ENCODE measurements at regions not wholly inside any gene's neighbourhood (a gene's known extent, or its start where the extent isn't known, plus 50 kb on each side); places are given as distances from the start of the nearest gene placed in this dataset.
"Not testable (repeated sequence)": the region's sequence is repeated elsewhere in the genome, so short reads cannot be mapped to it uniquely, and the experiment has no call there.

DNA sequence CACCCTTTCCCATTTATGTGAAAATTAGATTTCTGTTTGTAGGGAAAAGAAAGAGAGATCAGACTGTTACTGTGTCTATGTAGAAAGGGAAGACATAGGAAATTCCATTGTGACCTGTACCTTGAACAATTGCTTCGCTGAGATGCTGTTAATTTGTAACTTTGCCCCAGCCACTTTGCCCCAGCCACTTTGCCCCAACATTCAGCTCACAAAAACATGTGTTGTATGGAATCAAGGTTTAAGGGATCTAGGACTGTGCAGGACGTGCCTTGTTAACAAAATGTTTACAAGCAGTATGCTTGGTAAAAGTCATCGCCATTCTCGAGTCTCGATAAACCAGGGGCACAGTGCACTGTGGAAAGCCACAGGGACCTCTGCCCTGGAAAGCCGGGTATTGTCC lies 193.5 kb downstream of the CCDC74A start:
- H3K4me1 ChIP-seq (ENCODE audit: control insufficient read depth, insufficient read depth, low read length); H3K9me3 ChIP-seq (ENCODE audit: control insufficient read depth, insufficient read depth, low read depth, low read length); H3K4me3 ChIP-seq (ENCODE audit: low read depth in 2 of 2, low read length in 2 of 2); H3K36me3 ChIP-seq (ENCODE audit: control insufficient read depth, insufficient read depth, low read length); ATAC-seq; intact Hi-C loops (cut with micrococcal nuclease; ENCODE audit: unreplicated experiment); H3K27me3 ChIP-seq (ENCODE audit: control insufficient read depth, insufficient read depth, low read length); POLR2A ChIA-PET; BruUV-seq (replicated peaks); H3K27ac ChIP-seq (ENCODE audit: low read length); in situ Hi-C loops (cut with HindIII; ENCODE audit: low pct_unique_long_range_greater_than_20kb, low sequenced_read_pairs); CTCF ChIA-PET; DNase-seq (ENCODE audit: low read depth, low spot score): not testable (repeated sequence)

DNA sequence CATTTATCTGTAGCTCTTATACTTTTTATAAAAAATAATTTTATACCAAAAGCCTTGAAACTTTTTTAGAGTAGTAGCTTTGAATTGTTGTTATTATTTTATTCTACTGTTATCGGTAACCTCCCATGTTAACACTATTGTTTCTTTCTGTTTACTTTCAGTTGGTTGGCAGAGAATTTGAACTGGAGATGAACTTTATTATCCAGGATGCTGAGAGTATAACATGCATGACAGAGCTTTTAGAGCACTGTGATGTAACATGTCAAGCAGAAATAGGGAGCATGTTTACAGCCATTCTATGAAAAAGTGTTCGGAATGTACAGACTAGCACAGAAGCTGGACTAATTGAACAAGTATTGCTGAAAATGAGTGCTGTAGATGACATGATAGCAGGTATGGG lies 194.6 kb downstream of the CCDC74A start:
- DNase-seq (ENCODE audit: low read depth, low spot score); H3K27ac ChIP-seq (ENCODE audit: low read length); H3K36me3 ChIP-seq (ENCODE audit: control insufficient read depth, insufficient read depth, low read length); BruUV-seq (replicated peaks); H3K4me3 ChIP-seq (ENCODE audit: low read depth in 2 of 2, low read length in 2 of 2); POLR2A ChIA-PET; in situ Hi-C loops (cut with HindIII; ENCODE audit: low pct_unique_long_range_greater_than_20kb, low sequenced_read_pairs); ATAC-seq; CTCF ChIA-PET; H3K9me3 ChIP-seq (ENCODE audit: control insufficient read depth, insufficient read depth, low read depth, low read length); intact Hi-C loops (cut with micrococcal nuclease; ENCODE audit: unreplicated experiment); H3K27me3 ChIP-seq (ENCODE audit: control insufficient read depth, insufficient read depth, low read length); H3K4me1 ChIP-seq (ENCODE audit: control insufficient read depth, insufficient read depth, low read length): not testable (repeated sequence)

DNA sequence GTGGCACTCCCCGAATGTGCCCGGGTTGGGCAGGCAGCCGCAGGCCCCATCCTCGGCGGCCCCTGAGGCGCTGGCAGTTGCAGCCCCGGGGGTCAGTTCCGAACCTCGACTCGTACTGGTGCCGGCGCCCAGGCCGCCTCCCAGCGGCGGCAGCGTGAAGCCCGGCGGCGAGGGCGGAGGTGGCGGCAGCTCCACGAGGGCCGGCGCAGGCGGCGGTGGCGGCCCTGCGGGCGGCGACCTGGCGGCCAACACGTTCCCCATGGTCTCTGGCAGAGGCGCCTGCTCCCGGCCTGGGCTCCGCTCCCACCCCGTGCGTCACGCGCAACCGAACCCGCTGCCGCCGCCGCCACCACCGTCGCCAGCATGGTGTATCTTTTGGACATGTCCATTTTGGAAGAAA lies 196.3 kb downstream of the CCDC74A start:
- intact Hi-C loops (cut with micrococcal nuclease; ENCODE audit: unreplicated experiment), result no loop called here
- BruUV-seq (replicated peaks), result no TSS peak
- TF ChIP-seq, protein P1, sequence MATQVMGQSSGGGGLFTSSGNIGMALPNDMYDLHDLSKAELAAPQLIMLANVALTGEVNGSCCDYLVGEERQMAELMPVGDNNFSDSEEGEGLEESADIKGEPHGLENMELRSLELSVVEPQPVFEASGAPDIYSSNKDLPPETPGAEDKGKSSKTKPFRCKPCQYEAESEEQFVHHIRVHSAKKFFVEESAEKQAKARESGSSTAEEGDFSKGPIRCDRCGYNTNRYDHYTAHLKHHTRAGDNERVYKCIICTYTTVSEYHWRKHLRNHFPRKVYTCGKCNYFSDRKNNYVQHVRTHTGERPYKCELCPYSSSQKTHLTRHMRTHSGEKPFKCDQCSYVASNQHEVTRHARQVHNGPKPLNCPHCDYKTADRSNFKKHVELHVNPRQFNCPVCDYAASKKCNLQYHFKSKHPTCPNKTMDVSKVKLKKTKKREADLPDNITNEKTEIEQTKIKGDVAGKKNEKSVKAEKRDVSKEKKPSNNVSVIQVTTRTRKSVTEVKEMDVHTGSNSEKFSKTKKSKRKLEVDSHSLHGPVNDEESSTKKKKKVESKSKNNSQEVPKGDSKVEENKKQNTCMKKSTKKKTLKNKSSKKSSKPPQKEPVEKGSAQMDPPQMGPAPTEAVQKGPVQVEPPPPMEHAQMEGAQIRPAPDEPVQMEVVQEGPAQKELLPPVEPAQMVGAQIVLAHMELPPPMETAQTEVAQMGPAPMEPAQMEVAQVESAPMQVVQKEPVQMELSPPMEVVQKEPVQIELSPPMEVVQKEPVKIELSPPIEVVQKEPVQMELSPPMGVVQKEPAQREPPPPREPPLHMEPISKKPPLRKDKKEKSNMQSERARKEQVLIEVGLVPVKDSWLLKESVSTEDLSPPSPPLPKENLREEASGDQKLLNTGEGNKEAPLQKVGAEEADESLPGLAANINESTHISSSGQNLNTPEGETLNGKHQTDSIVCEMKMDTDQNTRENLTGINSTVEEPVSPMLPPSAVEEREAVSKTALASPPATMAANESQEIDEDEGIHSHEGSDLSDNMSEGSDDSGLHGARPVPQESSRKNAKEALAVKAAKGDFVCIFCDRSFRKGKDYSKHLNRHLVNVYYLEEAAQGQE (IDR thresholded peaks at IDR 0.05; ENCODE audit: insufficient read depth in 1 of 2, low read depth in 2 of 2, low read length in 1 of 2), result no peak
- TF ChIP-seq SIN3A (IDR thresholded peaks at IDR 0.05; ENCODE audit: borderline replicate concordance, insufficient read depth, low read depth, low read length) (no peak), POLR2AphosphoS5 (IDR thresholded peaks at IDR 0.05; ENCODE audit: low read depth, low read length) (no peak), TCF7L2 (IDR thresholded peaks at IDR 0.05; ENCODE audit: low read depth, low read length) (no peak)
- TF ChIP-seq, protein P2, sequence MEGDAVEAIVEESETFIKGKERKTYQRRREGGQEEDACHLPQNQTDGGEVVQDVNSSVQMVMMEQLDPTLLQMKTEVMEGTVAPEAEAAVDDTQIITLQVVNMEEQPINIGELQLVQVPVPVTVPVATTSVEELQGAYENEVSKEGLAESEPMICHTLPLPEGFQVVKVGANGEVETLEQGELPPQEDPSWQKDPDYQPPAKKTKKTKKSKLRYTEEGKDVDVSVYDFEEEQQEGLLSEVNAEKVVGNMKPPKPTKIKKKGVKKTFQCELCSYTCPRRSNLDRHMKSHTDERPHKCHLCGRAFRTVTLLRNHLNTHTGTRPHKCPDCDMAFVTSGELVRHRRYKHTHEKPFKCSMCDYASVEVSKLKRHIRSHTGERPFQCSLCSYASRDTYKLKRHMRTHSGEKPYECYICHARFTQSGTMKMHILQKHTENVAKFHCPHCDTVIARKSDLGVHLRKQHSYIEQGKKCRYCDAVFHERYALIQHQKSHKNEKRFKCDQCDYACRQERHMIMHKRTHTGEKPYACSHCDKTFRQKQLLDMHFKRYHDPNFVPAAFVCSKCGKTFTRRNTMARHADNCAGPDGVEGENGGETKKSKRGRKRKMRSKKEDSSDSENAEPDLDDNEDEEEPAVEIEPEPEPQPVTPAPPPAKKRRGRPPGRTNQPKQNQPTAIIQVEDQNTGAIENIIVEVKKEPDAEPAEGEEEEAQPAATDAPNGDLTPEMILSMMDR (IDR thresholded peaks at IDR 0.05), result no peak
- no peaks in the 10 kb centered on the region for H3K4me1 ChIP-seq (ENCODE audit: control insufficient read depth, insufficient read depth, low read length)
- peak overlapping the region; percentile 23 to 25; a peak in 3 of 4 replicates for H3K4me3 ChIP-seq (ENCODE audit: low read depth in 2 of 2, low read length in 2 of 2)
- ChIA-PET POLR2A (no interaction called here), CTCF (no interaction called here)
- DNase-seq (ENCODE audit: low read depth, low spot score), result no peak
- no peaks in the 10 kb centered on the region for H3K27me3 ChIP-seq (ENCODE audit: control insufficient read depth, insufficient read depth, low read length)
- no peaks in the 10 kb centered on the region for H3K36me3 ChIP-seq (ENCODE audit: control insufficient read depth, insufficient read depth, low read length)
- no peak overlapping the region for H3K27ac ChIP-seq (ENCODE audit: low read length)
- in situ Hi-C loops (cut with HindIII; ENCODE audit: low pct_unique_long_range_greater_than_20kb, low sequenced_read_pairs), result no loop called here
- no peak for ATAC-seq
- H3K9me3 ChIP-seq (ENCODE audit: control insufficient read depth, insufficient read depth, low read depth, low read length), result no peaks in the 10 kb centered on the region

DNA sequence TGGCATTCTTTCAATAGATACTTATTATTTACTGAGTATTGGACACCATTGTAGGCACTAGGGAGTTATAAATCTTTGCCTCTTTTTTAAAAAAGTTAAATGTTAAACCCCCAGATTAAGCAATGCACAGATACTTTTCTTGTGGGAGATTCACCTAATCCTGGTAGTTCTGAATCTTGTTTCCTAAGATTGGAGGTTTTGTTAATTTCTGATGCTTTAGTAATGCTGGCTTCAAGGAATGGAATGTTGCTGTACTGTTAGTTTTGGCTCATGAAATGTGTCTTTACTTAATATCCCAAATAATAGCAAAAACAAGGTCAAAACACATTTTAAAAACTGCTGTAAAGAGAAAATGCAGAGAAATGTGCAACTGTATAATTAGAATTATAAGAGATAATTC lies 200.8 kb downstream of the CCDC74A start:
- ATAC-seq; H3K27ac ChIP-seq (ENCODE audit: low read length); POLR2A ChIA-PET; intact Hi-C loops (cut with micrococcal nuclease; ENCODE audit: unreplicated experiment); H3K36me3 ChIP-seq (ENCODE audit: control insufficient read depth, insufficient read depth, low read length); BruUV-seq (replicated peaks); DNase-seq (ENCODE audit: low read depth, low spot score); CTCF ChIA-PET; H3K4me3 ChIP-seq (ENCODE audit: low read depth in 2 of 2, low read length in 2 of 2); H3K27me3 ChIP-seq (ENCODE audit: control insufficient read depth, insufficient read depth, low read length); in situ Hi-C loops (cut with HindIII; ENCODE audit: low pct_unique_long_range_greater_than_20kb, low sequenced_read_pairs); H3K4me1 ChIP-seq (ENCODE audit: control insufficient read depth, insufficient read depth, low read length); H3K9me3 ChIP-seq (ENCODE audit: control insufficient read depth, insufficient read depth, low read depth, low read length): not testable (repeated sequence)

DNA sequence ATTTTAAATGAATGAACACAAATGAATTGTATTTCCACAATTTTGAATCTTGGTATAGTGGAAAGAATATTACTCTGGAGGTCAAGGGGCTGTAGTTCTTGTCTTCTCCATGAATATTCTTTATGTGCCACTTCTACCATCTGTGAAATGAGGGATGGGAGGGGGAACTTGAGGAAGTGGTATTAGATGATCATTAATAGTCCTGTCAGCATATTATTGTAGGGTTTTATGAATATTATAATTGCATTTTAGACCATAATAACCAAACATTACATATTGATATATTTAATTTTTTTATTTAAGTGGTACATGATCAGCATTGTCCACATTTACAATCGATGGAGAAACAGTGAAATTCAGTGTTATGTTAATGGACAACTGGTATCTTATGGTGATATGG lies 205.8 kb downstream of the CCDC74A start:
- H3K27me3 ChIP-seq (ENCODE audit: control insufficient read depth, insufficient read depth, low read length); POLR2A ChIA-PET; ATAC-seq; in situ Hi-C loops (cut with HindIII; ENCODE audit: low pct_unique_long_range_greater_than_20kb, low sequenced_read_pairs); intact Hi-C loops (cut with micrococcal nuclease; ENCODE audit: unreplicated experiment); H3K36me3 ChIP-seq (ENCODE audit: control insufficient read depth, insufficient read depth, low read length); H3K27ac ChIP-seq (ENCODE audit: low read length); DNase-seq (ENCODE audit: low read depth, low spot score); H3K4me1 ChIP-seq (ENCODE audit: control insufficient read depth, insufficient read depth, low read length); H3K4me3 ChIP-seq (ENCODE audit: low read depth in 2 of 2, low read length in 2 of 2); CTCF ChIA-PET; BruUV-seq (replicated peaks); H3K9me3 ChIP-seq (ENCODE audit: control insufficient read depth, insufficient read depth, low read depth, low read length): not testable (repeated sequence)

DNA sequence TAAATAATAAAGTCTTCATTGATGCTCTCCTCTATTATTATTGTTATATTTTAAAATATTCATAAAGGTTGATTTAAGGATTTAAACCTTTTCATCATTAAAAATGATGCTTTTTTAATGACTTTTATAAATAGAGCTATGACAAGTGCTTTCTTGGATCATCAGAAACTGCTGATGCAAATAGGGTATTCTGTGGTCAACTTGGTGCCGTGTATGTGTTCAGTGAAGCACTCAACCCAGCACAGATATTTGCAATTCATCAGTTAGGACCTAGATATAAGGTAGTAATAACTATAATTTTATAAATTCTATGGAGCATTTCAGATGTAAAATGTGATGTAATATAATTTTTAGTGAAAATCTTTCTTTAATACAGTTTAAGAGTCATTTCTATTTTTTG lies 208.7 kb downstream of the CCDC74A start:
- ATAC-seq; in situ Hi-C loops (cut with HindIII; ENCODE audit: low pct_unique_long_range_greater_than_20kb, low sequenced_read_pairs); POLR2A ChIA-PET; BruUV-seq (replicated peaks); H3K27me3 ChIP-seq (ENCODE audit: control insufficient read depth, insufficient read depth, low read length); CTCF ChIA-PET; H3K4me1 ChIP-seq (ENCODE audit: control insufficient read depth, insufficient read depth, low read length); H3K9me3 ChIP-seq (ENCODE audit: control insufficient read depth, insufficient read depth, low read depth, low read length); H3K27ac ChIP-seq (ENCODE audit: low read length); H3K36me3 ChIP-seq (ENCODE audit: control insufficient read depth, insufficient read depth, low read length); DNase-seq (ENCODE audit: low read depth, low spot score); intact Hi-C loops (cut with micrococcal nuclease; ENCODE audit: unreplicated experiment); H3K4me3 ChIP-seq (ENCODE audit: low read depth in 2 of 2, low read length in 2 of 2): not testable (repeated sequence)

Data from Panc1 (cell line).